SJSA1 (cell line): ENCODE measurements at regions not wholly inside any gene's neighbourhood (a gene's known extent, or its start where the extent isn't known, plus 50 kb on each side); places are given as distances from the start of the nearest gene placed in this dataset.

Experiments
- DNase-seq, 2 experiments: peaks; one replicate each; pipeline ENCODE4 v3.0.0-alpha.2; 2015 to 2020; ENCODE audit warnings: low spot score in 2 of 2, low read depth in 1 of 2
- H3K27ac ChIP-seq: fragments of 250-450 bp; sonication (Bioruptor Pico); 2 replicates; pipeline ENCODE4 v1.5.1; 2020; ENCODE audit warnings: mild to moderate bottlenecking, moderate library complexity
- H3K27me3 ChIP-seq: fragments of 250-450 bp; sonication (Bioruptor Pico); replicated peaks from 2 replicates; pipeline ENCODE4 v1.5.1; 2020; ENCODE audit warnings: mild to moderate bottlenecking, moderate library complexity
- H3K36me3 ChIP-seq: fragments of 250-450 bp; sonication (Bioruptor Pico); 2 replicates; pipeline ENCODE4 v1.5.1; 2020; ENCODE audit warnings: mild to moderate bottlenecking
- H3K4me1 ChIP-seq: fragments of 250-450 bp; sonication (Bioruptor Pico); replicated peaks from 2 replicates; pipeline ENCODE4 v1.6.1; 2021; ENCODE audit warnings: mild to moderate bottlenecking
- H3K4me3 ChIP-seq: fragments of 250-450 bp; sonication (Bioruptor Pico); 2 replicates; pipeline ENCODE4 v1.5.1; 2020; ENCODE audit warnings: mild to moderate bottlenecking
- H3K9me3 ChIP-seq: fragments of 250-450 bp; sonication (Bioruptor Pico); replicated peaks from 2 replicates; pipeline ENCODE4 v1.5.1; 2020; ENCODE audit warnings: mild to moderate bottlenecking

- Histone ChIP-seq H3K4me1 (peaks cover 5% of the 10 kb centered on the region), H3K9me3 (no peaks in the 10 kb centered on the region), H3K27me3 (no peaks in the 10 kb centered on the region), H3K36me3 (no peaks in the 10 kb centered on the region), H3K4me3 (no peak overlapping the region), H3K27ac (no peak overlapping the region)
- no peak for DNase-seq
Measured at GRCh38 chr1:75668813-75669212, 55.7 kb upstream of the ACADM start.

DNA sequence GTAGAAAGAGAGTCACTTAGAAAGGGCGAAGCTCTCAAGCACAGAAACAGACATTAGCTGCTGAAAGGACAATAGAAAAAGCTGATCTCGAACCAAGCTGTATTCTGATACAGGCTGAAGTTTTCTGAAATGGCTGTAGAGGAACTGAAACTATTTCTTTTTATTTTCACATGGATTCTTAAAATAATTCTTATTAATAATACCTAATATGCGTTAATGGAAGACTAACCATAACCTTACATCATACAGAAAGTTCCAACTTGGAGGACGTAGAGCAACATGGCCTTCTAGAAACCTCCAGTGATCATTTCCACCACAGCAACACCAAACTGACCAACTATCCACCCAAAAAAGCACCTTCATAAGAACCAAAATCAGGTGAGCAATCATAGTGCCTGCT is 52.8 kb upstream of the ACADM start:
- Histone ChIP-seq H3K4me3 (no peak overlapping the region), H3K27ac (no peak overlapping the region), H3K36me3 (no peaks in the 10 kb centered on the region), H3K9me3 (no peaks in the 10 kb centered on the region), H3K4me1 (peaks cover 5% of the 10 kb centered on the region), H3K27me3 (no peaks in the 10 kb centered on the region)
- DNase-seq: no peak

GRCh38 chr1:75672108-75672507 is 52.4 kb upstream of the ACADM start:
- no peak for DNase-seq
- peaks cover 5% of the 10 kb centered on the region for H3K4me1 ChIP-seq

DNA sequence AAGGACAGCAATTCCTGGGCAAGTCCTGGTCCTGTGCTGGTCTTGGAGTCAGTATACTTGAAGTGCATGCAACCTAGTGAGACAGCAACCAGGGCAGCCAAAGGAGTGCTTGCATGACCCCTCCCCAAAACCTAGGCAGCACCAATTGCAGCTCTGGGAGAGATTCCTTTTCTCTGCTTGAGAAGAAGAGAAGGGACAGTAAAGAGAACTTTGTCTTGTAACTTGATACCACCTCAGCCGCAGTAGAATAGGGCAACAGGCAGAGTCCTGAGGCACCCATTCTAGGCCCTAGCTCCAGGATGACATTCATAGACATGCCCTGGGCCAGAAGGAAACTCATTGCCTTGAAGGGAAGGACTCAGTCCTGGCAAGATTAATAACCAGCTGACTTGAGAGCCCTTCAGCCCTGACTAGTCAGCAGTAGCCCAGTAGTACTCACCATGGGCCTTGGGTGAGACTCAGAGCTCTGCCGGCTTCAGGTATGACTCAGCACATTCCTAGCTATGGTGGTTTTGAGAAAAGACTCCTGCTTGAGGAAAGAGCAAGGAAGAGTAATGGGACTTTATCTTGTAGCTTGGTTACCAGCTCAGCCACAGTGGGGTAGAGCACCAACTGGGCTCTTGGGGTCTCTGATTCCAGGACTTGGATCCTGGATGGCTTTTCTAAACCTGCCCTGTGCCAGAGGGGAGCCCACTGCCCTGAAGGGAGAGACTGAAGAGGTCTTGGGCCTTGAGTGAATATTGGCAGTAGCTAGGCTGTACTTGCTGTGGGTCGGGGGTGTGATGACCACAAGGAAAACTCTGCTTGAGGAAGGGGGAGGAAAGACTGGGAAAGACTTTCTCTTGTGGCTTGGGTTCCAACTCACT is 51.7 kb upstream of the ACADM start:
- Histone ChIP-seq H3K27ac (no peak overlapping the region), H3K4me1 (peaks cover 5% of the 10 kb centered on the region)

More at GRCh38 chr1:75672108-75672507, 52.4 kb upstream of the ACADM start:
- H3K36me3 ChIP-seq: no peaks in the 10 kb centered on the region
- no peak overlapping the region for H3K27ac ChIP-seq
- H3K27me3 ChIP-seq: no peaks in the 10 kb centered on the region
- H3K4me3 ChIP-seq: no peak overlapping the region
- no peaks in the 10 kb centered on the region for H3K9me3 ChIP-seq

DNA sequence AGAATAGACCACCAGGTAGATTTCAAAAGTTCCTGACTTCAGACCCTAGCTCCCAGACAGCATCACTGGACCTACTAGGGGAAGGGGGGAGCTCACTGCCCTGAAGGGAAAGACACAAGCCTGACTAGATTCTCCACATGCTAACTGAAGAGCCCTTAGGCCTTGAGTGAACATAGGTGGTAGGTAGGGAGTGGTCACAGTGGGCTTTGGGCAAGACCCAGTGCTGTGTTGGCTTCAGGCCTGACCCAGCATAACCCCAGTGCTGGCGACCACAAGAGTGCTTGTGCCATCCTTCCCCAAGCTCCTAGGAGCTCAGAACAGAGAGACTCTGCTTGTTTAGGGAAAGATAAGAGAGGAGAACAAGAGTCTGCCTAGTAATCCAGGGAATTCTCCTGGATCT is 51.1 kb upstream of the ACADM start:
- DNase-seq: no peak
- H3K4me3 ChIP-seq: no peak overlapping the region
- H3K27me3 ChIP-seq: no peaks in the 10 kb centered on the region
- H3K4me1 ChIP-seq: peaks cover 5% of the 10 kb centered on the region
- H3K27ac ChIP-seq: no peak overlapping the region
- H3K36me3 ChIP-seq: no peaks in the 10 kb centered on the region
- H3K9me3 ChIP-seq: no peaks in the 10 kb centered on the region

More for the DNA sequence above, 51.7 kb upstream of the ACADM start:
- DNase-seq: peak; percentile 15 to 55
- H3K4me3 ChIP-seq: no peak overlapping the region
- no peaks in the 10 kb centered on the region for H3K36me3 ChIP-seq
- H3K27me3 ChIP-seq: no peaks in the 10 kb centered on the region
- H3K9me3 ChIP-seq: no peaks in the 10 kb centered on the region

- H3K4me1 ChIP-seq: peaks cover 5% of the 10 kb centered on the region
- DNase-seq: no peak
- no peaks in the 10 kb centered on the region for H3K27me3 ChIP-seq
- no peaks in the 10 kb centered on the region for H3K36me3 ChIP-seq
- H3K27ac ChIP-seq: no peak overlapping the region
- no peak overlapping the region for H3K4me3 ChIP-seq
- no peaks in the 10 kb centered on the region for H3K9me3 ChIP-seq
Measured at GRCh38 chr1:75673885-75674284, 50.6 kb upstream of the ACADM start.
